ENCODE measurements at regions not wholly inside any gene's neighbourhood (a gene's known extent, or its start where the extent isn't known, plus 50 kb on each side); places are given as distances from the start of the nearest gene placed in this dataset.
"Not testable (repeated sequence)": the region's sequence is repeated elsewhere in the genome, so short reads cannot be mapped to it uniquely, and the experiment has no call there.

- no peak for DNase-seq (ENCODE audit: extremely low read depth, low read depth)
Measured at GRCh38 chr3:194054016-194054415, 81.9 kb upstream of the HES1 start.

GRCh38 chr3:194054540-194054939 is 81.4 kb upstream of the HES1 start:
- DNase-seq (ENCODE audit: extremely low read depth, low read depth) = no peak

- DNase-seq (ENCODE audit: extremely low read depth, low read depth) = no peak
Measured at GRCh38 chr3:194054961-194055360, 81.0 kb upstream of the HES1 start.

- DNase-seq (ENCODE audit: extremely low read depth, low read depth) = not testable (repeated sequence)
Measured at GRCh38 chr3:194056323-194056722, 79.6 kb upstream of the HES1 start.

GRCh38 chr3:194056731-194057415 is 79.1 kb upstream of the HES1 start:
- no peak for DNase-seq (ENCODE audit: extremely low read depth, low read depth)

- no peak for DNase-seq (ENCODE audit: extremely low read depth, low read depth)
Measured at GRCh38 chr3:194057570-194058188, 78.3 kb upstream of the HES1 start.

- DNase-seq (ENCODE audit: extremely low read depth, low read depth) = peak; percentile 16
Measured at GRCh38 chr3:194058189-194058571, 77.8 kb upstream of the HES1 start.

- DNase-seq (ENCODE audit: extremely low read depth, low read depth) = no peak
Measured at GRCh38 chr3:194058753-194059152, 77.2 kb upstream of the HES1 start.

- DNase-seq (ENCODE audit: extremely low read depth, low read depth) = no peak
Measured at GRCh38 chr3:194061421-194062030, 74.4 kb upstream of the HES1 start.

GRCh38 chr3:194062830-194063229 is 73.1 kb upstream of the HES1 start:
- no peak for DNase-seq (ENCODE audit: extremely low read depth, low read depth)

GRCh38 chr3:194064380-194065332 is 71.3 kb upstream of the HES1 start:
- DNase-seq (ENCODE audit: extremely low read depth, low read depth) = no peak

GRCh38 chr3:194067327-194067726 is 68.6 kb upstream of the HES1 start:
- not testable (repeated sequence) for DNase-seq (ENCODE audit: extremely low read depth, low read depth)

- no peak for DNase-seq (ENCODE audit: extremely low read depth, low read depth)
Measured at GRCh38 chr3:194067949-194068362, 68.0 kb upstream of the HES1 start.

- DNase-seq (ENCODE audit: extremely low read depth, low read depth) = no peak
Measured at GRCh38 chr3:194069421-194070219, 66.3 kb upstream of the HES1 start.

GRCh38 chr3:194070220-194070633 is 65.7 kb upstream of the HES1 start:
- no peak for DNase-seq (ENCODE audit: extremely low read depth, low read depth)

GRCh38 chr3:194070634-194071409 is 65.1 kb upstream of the HES1 start:
- DNase-seq (ENCODE audit: extremely low read depth, low read depth) = peak; percentile 59

GRCh38 chr3:194072097-194072428 is 63.9 kb upstream of the HES1 start:
- DNase-seq (ENCODE audit: extremely low read depth, low read depth) = no peak

GRCh38 chr3:194072691-194073279 is 63.2 kb upstream of the HES1 start:
- DNase-seq (ENCODE audit: extremely low read depth, low read depth) = no peak

GRCh38 chr3:194073926-194074325 is 62.0 kb upstream of the HES1 start:
- DNase-seq (ENCODE audit: extremely low read depth, low read depth) = no peak
